Lower leg skin (tissue), 4 donors: ENCODE measurements at regions not wholly inside any gene's neighbourhood (a gene's known extent, or its start where the extent isn't known, plus 50 kb on each side); places are given as distances from the start of the nearest gene placed in this dataset.

Experiments used
- DNase-seq, 2 donors: peaks; one replicate each; pipeline ENCODE4 v3.0.0-alpha.2; 2019; ENCODE audit warnings: low spot score in 2 of 2
- H3K4me3 ChIP-seq: fragments of 200-600 bp; sonication (generic); 2 replicates; pipeline ENCODE4 v1.5.1; 2017; ENCODE audit warnings: mild to moderate bottlenecking, low read depth; ENCODE audit not compliant: poor library complexity, severe bottlenecking
- CTCF ChIP-seq, 3 donors: fragments of 450-650 bp; IDR thresholded peaks; one replicate each; pipeline ENCODE4 v1.5.1; 2016; ENCODE audit warnings: antibody characterized with exemption in 3 of 3, mild to moderate bottlenecking in 3 of 3, moderate library complexity in 2 of 3
- POLR2A ChIP-seq, 2 donors: fragments of 450-650 bp; IDR thresholded peaks; one replicate each; pipeline ENCODE4 v1.6.1; 2016 to 2017; ENCODE audit warnings: antibody characterized with exemption in 2 of 2, mild to moderate bottlenecking in 1 of 2, moderate library complexity in 1 of 2
- WGBS, 2 donors: methylation state at CpG; one replicate each; pipeline ENCODE4 v1.1.5; 2018; 5-methylcytosine and 5-hydroxymethylcytosine counted together
- intact Hi-C: fragments of 100-400 bp; cut with DNase I; formaldehyde crosslinking; loops from one replicate; pipeline ENCODE4 v1.15.0; 2023; ENCODE audit warnings: low total_unique reads

GRCh38 chr15:94991718-94992117 is 760.4 kb downstream of the MCTP2 start:
- DNase-seq, result no peak
- H3K4me3 ChIP-seq, result no peak overlapping the region
- WGBS, 2 donors, result 94% methylated on average over 8 of the region's 8 CpGs
- TF ChIP-seq POLR2A (IDR thresholded peaks at IDR 0.05), result no peak
- no peak for TF ChIP-seq CTCF (IDR thresholded peaks at IDR 0.05)
- intact Hi-C loops, result no loop called here

GRCh38 chr15:95009635-95010034 is 778.3 kb downstream of the MCTP2 start:
- WGBS, 2 donors, result 72 to 81% methylated on average over 1 of the region's 1 CpG

GRCh38 chr15:95013381-95013780 is 782.0 kb downstream of the MCTP2 start:
- no peak for DNase-seq
- intact Hi-C loops, result no loop called here
- TF ChIP-seq CTCF (IDR thresholded peaks at IDR 0.05), result no peak
- no peak for TF ChIP-seq POLR2A (IDR thresholded peaks at IDR 0.05)
- no peak overlapping the region for H3K4me3 ChIP-seq

More at GRCh38 chr15:95009635-95010034, 778.3 kb downstream of the MCTP2 start:
- DNase-seq, result no peak
- TF ChIP-seq POLR2A (IDR thresholded peaks at IDR 0.05) (no peak), CTCF (IDR thresholded peaks at IDR 0.05) (no peak)
- intact Hi-C loops, result no loop called here
- H3K4me3 ChIP-seq, result no peak overlapping the region

GRCh38 chr15:95016511-95017229 is 785.3 kb downstream of the MCTP2 start:
- no peak for TF ChIP-seq CTCF (IDR thresholded peaks at IDR 0.05)
- TF ChIP-seq POLR2A (IDR thresholded peaks at IDR 0.05), result no peak
- 33 to 38% methylated on average over 2 of the region's 2 CpGs for WGBS, 2 donors
- DNase-seq, result no peak
- intact Hi-C loops, result no loop called here
- H3K4me3 ChIP-seq, result no peak overlapping the region

- no peak overlapping the region for H3K4me3 ChIP-seq
- intact Hi-C loops, result no loop called here
- DNase-seq, result peak in 1 of 2 donors; percentile 23
- 64 to 71% methylated on average over 4 of the region's 4 CpGs for WGBS, 2 donors
- no peak for TF ChIP-seq POLR2A (IDR thresholded peaks at IDR 0.05)
- no peak for TF ChIP-seq CTCF (IDR thresholded peaks at IDR 0.05)
These were observed 786.4 kb downstream of the MCTP2 start for GRCh38 chr15:95017666-95018328.
